ENCODE measurements at regions not wholly inside any gene's neighbourhood (a gene's known extent, or its start where the extent isn't known, plus 50 kb on each side); places are given as distances from the start of the nearest gene placed in this dataset.

DNA sequence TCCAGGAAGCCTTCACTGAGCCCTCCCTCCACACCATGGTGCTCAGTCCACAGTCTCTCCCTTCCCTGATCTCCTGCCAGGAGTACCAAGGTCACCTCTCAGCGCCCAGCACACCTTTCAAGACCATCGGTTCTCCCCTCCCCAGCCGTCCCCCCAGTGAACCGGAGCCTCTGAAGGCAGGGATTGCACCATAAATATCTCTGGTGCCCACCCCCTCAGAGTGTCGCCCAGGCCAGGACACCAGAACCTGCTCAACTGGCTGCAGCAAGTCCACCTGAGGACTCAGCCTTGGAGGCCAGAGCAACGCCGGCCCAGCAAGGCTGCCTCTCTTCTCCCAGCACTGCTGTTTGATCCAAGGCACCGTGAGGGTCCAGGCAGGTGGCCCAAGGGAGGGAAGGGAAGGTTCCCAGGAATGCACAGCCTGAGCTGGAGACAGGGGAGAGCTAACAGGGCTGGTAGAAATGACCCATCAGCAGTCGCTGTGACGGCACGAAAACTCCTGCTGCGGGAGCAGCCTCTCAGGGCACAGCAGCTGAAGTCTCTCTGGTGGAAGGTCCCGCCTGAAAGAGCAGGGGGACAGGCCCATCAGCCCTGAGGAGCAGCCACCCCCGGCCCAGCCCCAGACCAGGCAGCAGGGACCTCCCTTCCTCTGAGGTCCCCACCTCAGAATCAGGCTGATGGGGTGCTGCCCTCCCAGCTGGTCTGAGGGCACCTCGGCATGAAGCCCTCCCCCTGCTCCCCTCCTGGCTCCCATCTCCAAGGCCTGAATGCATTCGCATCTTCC, 80.3 kb downstream of the BUD13 start:
- Histone ChIP-seq H3K27me3 (peaks cover 0 to 42% of the 10 kb centered on the region in 2 donors), H3K36me3 (no peaks in the 10 kb centered on the region), H3K27ac (no peak overlapping the region), H3K9me3 (no peaks in the 10 kb centered on the region), H3K4me3 (no peak overlapping the region), H3K4me1 (no peaks in the 10 kb centered on the region)
- no peak for DNase-seq
- no peak for ATAC-seq
- no peak for TF ChIP-seq CTCF (IDR thresholded peaks at IDR 0.05)
- intact Hi-C loops (cut with DNase I), result no loop called here

GRCh38 chr11:116691771-116692177, 81.0 kb downstream of the BUD13 start:
- peak; percentile 82 for ATAC-seq
- Histone ChIP-seq H3K36me3 (no peaks in the 10 kb centered on the region), H3K27ac (no peak overlapping the region), H3K4me3 (no peak overlapping the region), H3K27me3 (peaks cover 0 to 41% of the 10 kb centered on the region in 2 donors), H3K9me3 (no peaks in the 10 kb centered on the region), H3K4me1 (no peaks in the 10 kb centered on the region)
- DNase-seq, result no peak
- peak; percentile 83 to 87 for TF ChIP-seq CTCF (IDR thresholded peaks at IDR 0.05)
- intact Hi-C loops (cut with DNase I), result no loop called here

GRCh38 chr11:116690611-116691010, 82.2 kb downstream of the BUD13 start:
- Histone ChIP-seq H3K9me3 (no peaks in the 10 kb centered on the region), H3K4me1 (no peaks in the 10 kb centered on the region), H3K27ac (no peak overlapping the region), H3K27me3 (peaks cover 0 to 42% of the 10 kb centered on the region in 2 donors), H3K4me3 (no peak overlapping the region), H3K36me3 (no peaks in the 10 kb centered on the region)
- TF ChIP-seq CTCF (IDR thresholded peaks at IDR 0.05), result no peak
- intact Hi-C loops (cut with DNase I), result no loop called here
- DNase-seq, result no peak
- no peak for ATAC-seq

DNA sequence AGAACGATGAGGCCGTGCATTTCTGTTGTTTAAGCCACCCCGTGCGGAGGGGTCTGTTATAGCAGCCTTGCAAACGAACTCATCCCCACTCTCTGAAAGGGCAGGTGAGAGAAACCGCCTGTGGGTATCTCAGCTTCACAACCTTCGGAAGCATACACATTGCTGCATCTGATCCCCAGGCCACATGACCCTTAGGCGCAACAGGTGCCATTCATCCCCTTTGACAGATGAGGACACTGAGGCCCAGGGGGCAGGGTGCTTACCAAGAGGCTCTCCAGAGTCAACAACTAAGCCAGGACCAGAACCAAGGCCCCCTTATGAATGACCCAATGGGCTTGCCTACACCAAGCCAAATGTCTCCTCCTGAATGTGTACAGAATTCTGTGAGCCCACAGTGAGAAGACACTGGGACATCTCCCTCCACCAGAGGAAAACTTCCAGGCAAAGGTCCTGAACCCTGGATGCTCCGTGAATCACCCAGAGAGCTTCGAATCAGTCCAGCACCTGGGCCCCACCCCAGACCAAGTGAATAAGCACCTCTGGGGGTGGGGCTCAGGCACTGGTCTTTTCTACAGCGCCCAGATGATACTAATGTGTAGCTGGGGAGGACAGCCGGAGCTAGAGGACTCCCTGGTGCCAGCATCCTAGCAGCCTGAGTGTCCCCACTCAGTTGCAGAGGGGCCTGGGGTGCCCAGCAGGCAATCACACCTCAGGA, 83.2 kb downstream of the BUD13 start:
- Histone ChIP-seq H3K9me3 (no peaks in the 10 kb centered on the region), H3K36me3 (no peaks in the 10 kb centered on the region), H3K27me3 (peaks cover 0 to 39% of the 10 kb centered on the region in 2 donors), H3K4me1 (no peaks in the 10 kb centered on the region), H3K4me3 (no peak overlapping the region), H3K27ac (no peak overlapping the region)
- no peak for TF ChIP-seq CTCF (IDR thresholded peaks at IDR 0.05)
- intact Hi-C loops (cut with DNase I), result no loop called here
- no peak for DNase-seq
- ATAC-seq, result no peak

- Histone ChIP-seq H3K4me1 (no peaks in the 10 kb centered on the region), H3K9me3 (no peaks in the 10 kb centered on the region), H3K4me3 (no peak overlapping the region), H3K36me3 (no peaks in the 10 kb centered on the region), H3K27ac (no peak overlapping the region), H3K27me3 (peaks cover 0 to 26% of the 10 kb centered on the region in 2 donors)
- no peak for ATAC-seq
- intact Hi-C loops (cut with DNase I), result no loop called here
- no peak for DNase-seq
- TF ChIP-seq CTCF (IDR thresholded peaks at IDR 0.05), result no peak
These were observed 84.6 kb downstream of the BUD13 start for GRCh38 chr11:116688202-116688540.
